IMR-90 (cell line): ENCODE measurements at regions not wholly inside any gene's neighbourhood (a gene's known extent, or its start where the extent isn't known, plus 50 kb on each side); places are given as distances from the start of the nearest gene placed in this dataset.

Experiments
- ELK1 ChIP-seq: fragments of 150-350 bp; IDR thresholded peaks from 2 replicates; pipeline ENCODE4 v1.6.1; 2016; ENCODE audit warnings: low read depth, mild to moderate bottlenecking, low read length, moderate library complexity, borderline replicate concordance
- TF ChIP-seq, protein P1 (sequence below): conservative IDR thresholded peaks from 2 replicates; pipeline ENCODE4 v1.5.1; 2012; ENCODE audit warnings: mild to moderate bottlenecking, low read depth, low read length, improper control_type of control experiment

DNA sequence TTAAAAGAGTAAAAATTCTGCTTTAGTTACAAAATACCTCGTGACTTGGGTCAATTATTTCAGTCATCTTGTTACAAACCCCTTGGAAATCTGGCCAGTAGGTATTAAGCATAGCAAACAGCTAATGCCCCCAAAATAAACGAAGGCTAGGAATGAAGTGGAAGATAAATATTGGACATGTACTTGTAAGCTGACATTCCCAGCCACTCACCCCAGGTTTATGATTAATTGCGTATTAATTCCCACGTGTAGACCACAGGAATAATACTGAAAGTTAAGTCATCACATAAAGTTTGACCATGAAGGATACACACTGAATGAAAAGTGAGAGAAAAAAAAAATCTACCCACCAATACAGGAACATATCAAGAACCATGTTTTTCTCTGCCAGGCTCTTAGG lies 936.5 kb upstream of the ADGRB3 start:
- TF ChIP-seq, protein P1, sequence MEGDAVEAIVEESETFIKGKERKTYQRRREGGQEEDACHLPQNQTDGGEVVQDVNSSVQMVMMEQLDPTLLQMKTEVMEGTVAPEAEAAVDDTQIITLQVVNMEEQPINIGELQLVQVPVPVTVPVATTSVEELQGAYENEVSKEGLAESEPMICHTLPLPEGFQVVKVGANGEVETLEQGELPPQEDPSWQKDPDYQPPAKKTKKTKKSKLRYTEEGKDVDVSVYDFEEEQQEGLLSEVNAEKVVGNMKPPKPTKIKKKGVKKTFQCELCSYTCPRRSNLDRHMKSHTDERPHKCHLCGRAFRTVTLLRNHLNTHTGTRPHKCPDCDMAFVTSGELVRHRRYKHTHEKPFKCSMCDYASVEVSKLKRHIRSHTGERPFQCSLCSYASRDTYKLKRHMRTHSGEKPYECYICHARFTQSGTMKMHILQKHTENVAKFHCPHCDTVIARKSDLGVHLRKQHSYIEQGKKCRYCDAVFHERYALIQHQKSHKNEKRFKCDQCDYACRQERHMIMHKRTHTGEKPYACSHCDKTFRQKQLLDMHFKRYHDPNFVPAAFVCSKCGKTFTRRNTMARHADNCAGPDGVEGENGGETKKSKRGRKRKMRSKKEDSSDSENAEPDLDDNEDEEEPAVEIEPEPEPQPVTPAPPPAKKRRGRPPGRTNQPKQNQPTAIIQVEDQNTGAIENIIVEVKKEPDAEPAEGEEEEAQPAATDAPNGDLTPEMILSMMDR, result no peak
- TF ChIP-seq ELK1, result no peak
